H1 (cell line): ENCODE measurements at regions not wholly inside any gene's neighbourhood (a gene's known extent, or its start where the extent isn't known, plus 50 kb on each side); places are given as distances from the start of the nearest gene placed in this dataset.

Experiments
- SIRT6 ChIP-seq: IDR thresholded peaks from one replicate; pipeline ENCODE4 v1.7.1; 2012; ENCODE audit warnings: low read length, inconsistent platforms
- ZNF274 ChIP-seq: IDR thresholded peaks from 2 replicates; pipeline ENCODE4 v1.7.0; 2012; ENCODE audit warnings: low read length, borderline replicate concordance; ENCODE audit errors: extremely low read depth

GRCh38 chr5:118590806-118591205 is 397.5 kb downstream of the DTWD2 start (continued):
- TF ChIP-seq ZNF274 (no peak), SIRT6 (no peak)
